OCI-LY7 (cell line): ENCODE measurements at regions not wholly inside any gene's neighbourhood (a gene's known extent, or its start where the extent isn't known, plus 50 kb on each side); places are given as distances from the start of the nearest gene placed in this dataset.

Experiments
- EZH2phosphoT487 ChIP-seq: fragments of 200-600 bp; sonication (generic); IDR thresholded peaks from 2 replicates; pipeline ENCODE4 v1.6.1; 2018; ENCODE audit warnings: low read depth, borderline replicate concordance, mild to moderate bottlenecking, mixed run types, antibody characterized with exemption, low read length, moderate library complexity, mixed read lengths
- TF ChIP-seq, protein P1 (sequence below): fragments of 200-600 bp; sonication (generic); conservative IDR thresholded peaks from 2 replicates; pipeline ENCODE4 v1.5.1; 2014; ENCODE audit warnings: mild to moderate bottlenecking, antibody characterized with exemption, low read length, moderate library complexity, mixed read lengths

GRCh38 chr5:51494821-51495220 is 111.6 kb downstream of the ISL1 start:
- TF ChIP-seq, protein P1, sequence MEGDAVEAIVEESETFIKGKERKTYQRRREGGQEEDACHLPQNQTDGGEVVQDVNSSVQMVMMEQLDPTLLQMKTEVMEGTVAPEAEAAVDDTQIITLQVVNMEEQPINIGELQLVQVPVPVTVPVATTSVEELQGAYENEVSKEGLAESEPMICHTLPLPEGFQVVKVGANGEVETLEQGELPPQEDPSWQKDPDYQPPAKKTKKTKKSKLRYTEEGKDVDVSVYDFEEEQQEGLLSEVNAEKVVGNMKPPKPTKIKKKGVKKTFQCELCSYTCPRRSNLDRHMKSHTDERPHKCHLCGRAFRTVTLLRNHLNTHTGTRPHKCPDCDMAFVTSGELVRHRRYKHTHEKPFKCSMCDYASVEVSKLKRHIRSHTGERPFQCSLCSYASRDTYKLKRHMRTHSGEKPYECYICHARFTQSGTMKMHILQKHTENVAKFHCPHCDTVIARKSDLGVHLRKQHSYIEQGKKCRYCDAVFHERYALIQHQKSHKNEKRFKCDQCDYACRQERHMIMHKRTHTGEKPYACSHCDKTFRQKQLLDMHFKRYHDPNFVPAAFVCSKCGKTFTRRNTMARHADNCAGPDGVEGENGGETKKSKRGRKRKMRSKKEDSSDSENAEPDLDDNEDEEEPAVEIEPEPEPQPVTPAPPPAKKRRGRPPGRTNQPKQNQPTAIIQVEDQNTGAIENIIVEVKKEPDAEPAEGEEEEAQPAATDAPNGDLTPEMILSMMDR: no peak
- TF ChIP-seq EZH2phosphoT487: no peak
